GM18507 (cell line): ENCODE measurements at regions not wholly inside any gene's neighbourhood (a gene's known extent, or its start where the extent isn't known, plus 50 kb on each side); places are given as distances from the start of the nearest gene placed in this dataset.

Experiments used
- DNase-seq: peaks from one replicate; pipeline ENCODE4 v3.0.0; 2011; ENCODE audit warnings: low read depth; ENCODE audit not compliant: insufficient read length; ENCODE audit errors: extremely low spot score
- FAIRE-seq: peaks from 2 replicates; lab custom pipeline; 2011; peaks lifted over from hg19 to GRCh38; lab: Jason Lieb, UNC

DNA sequence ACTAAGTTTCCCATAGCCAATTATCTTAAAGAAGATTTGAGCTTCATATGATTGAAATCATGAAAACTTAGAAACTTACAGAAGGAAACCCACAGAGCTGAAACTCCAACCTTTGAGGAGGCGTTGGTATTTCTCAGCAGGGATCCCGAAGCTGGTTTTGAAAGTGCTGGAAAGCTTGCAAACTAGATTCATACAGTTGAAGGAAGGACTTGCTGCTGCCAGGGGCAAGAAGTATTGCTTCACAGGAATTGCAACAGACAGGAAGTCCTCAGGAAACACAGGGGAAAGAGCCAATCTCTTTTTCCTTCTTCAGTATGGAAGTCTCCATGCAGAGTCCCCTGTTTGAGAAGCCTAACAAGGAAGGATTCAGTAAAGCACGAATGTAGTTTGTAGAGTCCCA is 419.7 kb downstream of the CD109 start:
- DNase-seq (no peak), FAIRE-seq (no peak)

GRCh38 chr6:74114428-74114827 is 418.4 kb downstream of the CD109 start:
- no peak for DNase-seq

DNA sequence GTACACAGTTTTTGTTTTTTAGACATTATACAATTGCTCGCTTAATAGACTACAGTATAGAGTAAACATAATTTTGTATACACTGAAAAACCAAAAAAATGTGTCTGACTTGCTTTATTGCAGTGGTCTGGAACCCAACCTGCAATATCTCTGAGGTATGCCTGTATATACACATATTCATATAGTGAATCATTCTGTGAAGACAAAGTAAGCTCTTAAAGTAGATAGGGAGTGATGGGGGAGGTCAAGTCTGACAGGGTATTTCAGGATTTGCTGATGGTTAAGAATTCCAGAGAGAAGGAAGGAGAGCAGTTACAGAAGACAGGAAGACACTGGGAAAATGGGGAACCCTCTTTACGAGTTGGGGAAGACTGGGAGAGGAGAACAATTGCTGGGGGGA is 417.9 kb downstream of the CD109 start:
- FAIRE-seq (no peak), DNase-seq (no peak)

More at GRCh38 chr6:74114428-74114827, 418.4 kb downstream of the CD109 start:
- no peak for FAIRE-seq

- no peak for FAIRE-seq
Observed at GRCh38 chr6:74103417-74103816, 407.4 kb downstream of the CD109 start.

GRCh38 chr6:74100719-74101287 is 404.8 kb downstream of the CD109 start:
- no peak for FAIRE-seq
- no peak for DNase-seq

More at GRCh38 chr6:74103417-74103816, 407.4 kb downstream of the CD109 start:
- DNase-seq: no peak

DNA sequence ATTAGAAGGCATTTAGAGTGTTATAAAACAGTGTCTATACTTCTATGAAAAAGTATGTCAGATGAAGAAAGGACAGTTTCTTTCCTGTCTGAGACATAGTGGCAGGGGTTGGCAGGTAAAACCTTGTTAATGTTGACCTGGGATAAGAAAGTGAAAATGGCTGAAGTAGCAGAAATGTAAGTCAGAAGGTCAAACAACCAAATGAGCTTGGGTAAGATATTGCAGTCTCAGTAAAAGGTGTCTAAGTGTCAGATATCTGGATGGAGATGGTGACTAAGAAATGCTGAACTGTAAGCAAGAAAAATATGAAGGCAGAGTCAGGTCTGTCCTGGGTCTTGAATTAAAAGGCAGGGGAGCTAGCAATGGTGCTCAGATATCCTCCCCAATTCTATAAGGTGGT is 400.3 kb downstream of the CD109 start:
- FAIRE-seq (no peak), DNase-seq (no peak)

DNA sequence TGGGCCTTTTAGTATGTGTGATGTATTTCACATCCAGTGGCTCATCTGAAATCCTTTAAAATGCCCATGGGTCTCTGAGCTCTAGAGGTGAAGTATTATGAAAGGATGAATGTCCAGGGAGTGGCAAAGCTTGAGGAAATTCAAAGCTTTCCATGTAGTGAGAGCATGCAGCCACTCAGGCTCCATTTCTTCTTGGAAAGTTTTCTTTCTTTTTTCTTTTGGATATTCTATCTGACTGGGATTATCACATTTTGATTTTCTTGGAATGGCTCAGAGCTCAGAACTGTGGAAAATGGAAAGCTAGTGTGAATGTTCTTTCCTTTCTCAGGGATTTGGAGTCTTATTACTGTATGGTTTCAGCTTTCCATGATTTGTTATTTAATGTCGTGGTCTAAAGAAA is 397.4 kb downstream of the CD109 start:
- DNase-seq: no peak
- no peak for FAIRE-seq

- FAIRE-seq (no peak), DNase-seq (no peak)
Observed at GRCh38 chr6:74091794-74092157, 395.8 kb downstream of the CD109 start.

- FAIRE-seq (peak; percentile 78), DNase-seq (no peak)
Observed at GRCh38 chr6:74091136-74091793, 395.3 kb downstream of the CD109 start.

- FAIRE-seq: no peak
- no peak for DNase-seq
Observed at GRCh38 chr6:74087899-74088298, 391.9 kb downstream of the CD109 start.

GRCh38 chr6:74075896-74076295 is 379.9 kb downstream of the CD109 start:
- DNase-seq: no peak
- FAIRE-seq: no peak

GRCh38 chr6:74075323-74075722 is 379.3 kb downstream of the CD109 start:
- DNase-seq (no peak), FAIRE-seq (no peak)

DNA sequence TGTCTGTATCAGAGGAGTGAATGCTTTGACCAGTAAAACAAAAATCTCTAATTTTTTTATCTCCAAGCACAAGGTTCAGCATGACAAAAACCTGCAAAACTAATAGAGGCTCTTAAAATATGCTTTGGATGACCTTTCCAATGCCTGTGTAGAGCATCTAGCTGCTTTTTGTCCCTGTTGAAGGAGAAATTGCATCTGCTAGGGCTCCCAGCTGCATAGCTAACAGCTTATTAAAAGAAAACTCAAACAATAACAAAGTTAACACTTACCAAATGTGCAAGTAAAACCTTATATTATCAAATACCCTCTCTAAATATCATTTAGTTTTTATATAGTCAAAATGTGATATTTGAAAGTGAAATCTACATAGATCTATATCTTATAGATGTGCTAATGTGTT is 378.6 kb downstream of the CD109 start:
- no peak for DNase-seq
- no peak for FAIRE-seq

- DNase-seq (no peak), FAIRE-seq (no peak)
Observed at GRCh38 chr6:74073999-74074398, 378.0 kb downstream of the CD109 start.

DNA sequence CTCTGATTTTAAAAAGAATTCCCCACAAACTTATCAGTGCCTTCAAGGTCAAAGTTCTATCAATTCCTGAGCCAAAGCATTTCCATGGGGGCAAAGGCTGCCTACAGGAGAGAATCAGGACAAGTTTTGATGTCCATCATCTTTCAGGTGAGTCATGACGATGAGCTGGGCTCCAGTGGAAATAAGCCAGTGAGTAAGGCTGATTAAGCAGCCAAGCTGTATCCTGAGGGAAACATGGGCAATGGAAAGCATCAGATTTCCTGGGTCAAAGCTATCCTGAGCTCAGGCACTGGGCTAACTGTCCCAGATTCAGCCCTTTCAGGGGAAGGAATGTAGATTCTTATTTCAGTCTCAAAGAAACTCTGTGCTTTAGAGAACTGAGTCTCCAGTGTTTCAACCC is 377.4 kb downstream of the CD109 start:
- no peak for FAIRE-seq
- DNase-seq: no peak

- FAIRE-seq (no peak), DNase-seq (no peak)
Observed at GRCh38 chr6:74071214-74071613, 375.2 kb downstream of the CD109 start.

DNA sequence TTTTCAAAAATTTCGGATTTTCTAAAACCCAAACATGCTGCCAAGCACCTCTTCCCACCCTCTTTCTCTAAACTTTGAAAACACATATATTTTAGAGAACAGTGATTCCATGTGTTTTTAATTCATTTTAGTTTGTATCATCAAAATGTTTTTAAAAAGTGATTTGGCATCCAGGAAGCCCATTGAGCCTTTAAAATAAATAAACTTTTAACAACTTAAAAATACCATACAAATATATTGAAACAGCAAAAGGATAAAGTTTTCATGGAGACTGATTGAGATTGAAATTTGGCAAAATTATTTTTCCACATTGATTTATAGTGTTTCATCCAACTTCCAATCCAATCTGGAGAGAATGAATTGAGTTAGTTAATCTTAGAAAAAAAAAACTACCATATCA is 374.7 kb downstream of the CD109 start:
- DNase-seq (no peak), FAIRE-seq (no peak)

DNA sequence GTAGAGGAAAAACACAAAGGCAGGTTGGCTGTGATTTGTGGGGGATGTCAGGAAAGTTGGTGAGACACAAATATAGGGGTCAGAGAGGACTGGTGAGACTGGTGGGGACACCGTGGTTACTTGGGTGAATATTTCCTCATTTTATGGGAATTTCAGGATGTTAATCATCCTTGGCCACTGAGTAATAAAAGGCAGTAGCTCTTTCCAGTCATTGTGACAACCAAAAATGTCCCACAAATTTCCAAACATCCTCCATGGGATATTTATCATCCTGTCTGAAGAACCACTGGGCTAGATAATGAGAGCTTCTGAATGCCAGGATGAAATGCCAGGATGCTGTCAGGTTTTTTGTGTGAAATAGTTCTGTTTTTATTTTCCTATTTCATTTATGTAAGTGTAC is 374.1 kb downstream of the CD109 start:
- no peak for DNase-seq
- no peak for FAIRE-seq

DNA sequence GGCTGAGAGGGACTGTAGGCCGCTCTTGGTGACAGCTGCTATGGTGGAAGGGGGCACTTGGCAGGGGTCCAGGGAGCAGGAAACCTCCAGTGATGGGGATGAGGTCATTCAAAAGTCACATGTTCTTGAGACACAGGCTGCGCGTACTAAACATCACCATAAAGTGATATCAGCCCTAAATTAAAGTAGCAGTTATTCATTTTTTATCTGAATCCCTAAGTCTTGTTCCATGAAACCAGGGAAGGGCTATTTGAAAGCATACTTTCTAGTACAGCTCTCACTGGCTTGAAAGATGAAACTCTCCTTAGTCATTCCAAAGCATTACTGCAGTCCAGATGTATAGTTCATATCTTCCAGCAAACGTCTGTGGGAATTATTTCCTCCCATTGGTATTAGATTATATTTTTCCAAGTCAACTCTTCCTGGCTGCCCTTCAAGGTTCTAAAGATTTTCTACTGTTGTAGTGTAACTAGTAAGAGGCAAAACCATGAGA is 373.1 kb downstream of the CD109 start:
- FAIRE-seq: no peak
- no peak for DNase-seq

- no peak for DNase-seq
- no peak for FAIRE-seq
Observed at GRCh38 chr6:74066168-74066871, 370.3 kb downstream of the CD109 start.

DNA sequence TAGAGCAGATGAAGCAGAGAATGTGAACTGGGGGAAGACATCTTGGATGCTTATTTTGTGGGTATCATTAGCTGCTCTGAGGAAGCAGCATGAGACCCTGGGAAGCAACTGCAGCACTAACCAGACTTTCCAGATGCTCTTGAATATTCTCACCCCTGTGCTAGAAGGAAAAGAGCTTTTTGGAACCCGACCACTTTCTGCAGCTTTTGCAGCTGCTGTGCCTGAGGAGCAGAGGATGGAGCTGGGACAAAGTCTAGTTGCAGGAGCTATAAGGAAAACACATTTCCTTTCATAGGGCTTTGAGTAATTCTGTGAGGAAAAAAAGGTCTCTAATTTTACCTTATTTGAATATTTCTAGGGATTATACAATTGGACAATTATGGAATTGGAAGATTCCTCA is 369.7 kb downstream of the CD109 start:
- no peak for FAIRE-seq
- DNase-seq: no peak
